HepG2 (cell line): ENCODE measurements at regions not wholly inside any gene's neighbourhood (a gene's known extent, or its start where the extent isn't known, plus 50 kb on each side); places are given as distances from the start of the nearest gene placed in this dataset.

ENCODE experiments used
- HNF4A ChIP-seq: sonication (generic); formaldehyde crosslinking; IDR thresholded peaks from 2 replicates; pipeline ENCODE4 v1.4.0; 2020; ENCODE audit warnings: missing genetic modification reagents
- KDM4B ChIP-seq: sonication (generic); formaldehyde crosslinking; IDR thresholded peaks from 2 replicates; pipeline ENCODE4 v1.4.0; 2020; ENCODE audit warnings: missing genetic modification reagents
- MAFF ChIP-seq: IDR thresholded peaks from 2 replicates; pipeline ENCODE4 v1.6.1; 2011; ENCODE audit warnings: low read depth, low read length, improper control_type of control experiment
- NONO ChIP-seq, 2 experiments: fragments of 450-650 bp in 1 of 2; sonication (generic) in 1 of 2; formaldehyde crosslinking in 1 of 2; IDR thresholded peaks in 1 of 2; conservative IDR thresholded peaks in 1 of 2; 2 replicates each; pipeline versions ENCODE4 v1.6.1 to v1.8.0; 2017 to 2022; ENCODE audit warnings: mild to moderate bottlenecking in 1 of 2, missing genetic modification reagents in 1 of 2, moderate library complexity in 1 of 2
- NRL ChIP-seq: sonication (generic); formaldehyde crosslinking; IDR thresholded peaks from 2 replicates; pipeline ENCODE4 v1.5.0; 2020; ENCODE audit warnings: missing genetic modification reagents, mild to moderate bottlenecking, moderate library complexity, borderline replicate concordance
- SALL1 ChIP-seq: sonication (generic); formaldehyde crosslinking; IDR thresholded peaks from 2 replicates; pipeline ENCODE4 v1.8.0; 2022; ENCODE audit warnings: mild to moderate bottlenecking, missing genetic modification reagents
- TAF15 ChIP-seq: fragments of 200-400 bp; formaldehyde crosslinking; IDR thresholded peaks from one replicate; pipeline ENCODE4 v1.6.1; 2018; ENCODE audit warnings: mild to moderate bottlenecking, low read depth, low read length; ENCODE audit not compliant: poor library complexity, severe bottlenecking
- TARDBP ChIP-seq: sonication (generic); formaldehyde crosslinking; IDR thresholded peaks from 2 replicates; pipeline ENCODE4 v1.8.0; 2022; ENCODE audit warnings: mild to moderate bottlenecking, missing genetic modification reagents
- ZBTB7B ChIP-seq: sonication (generic); formaldehyde crosslinking; IDR thresholded peaks from 2 replicates; pipeline ENCODE4 v1.4.0; 2020; ENCODE audit warnings: missing genetic modification reagents
- ZC3H4 ChIP-seq: sonication (generic); formaldehyde crosslinking; IDR thresholded peaks from 2 replicates; pipeline ENCODE4 v1.4.0; 2020; ENCODE audit warnings: missing genetic modification reagents, borderline replicate concordance
- ZNF629 ChIP-seq: sonication (generic); formaldehyde crosslinking; conservative IDR thresholded peaks from 2 replicates; pipeline ENCODE4 v1.5.0; 2020; ENCODE audit warnings: missing genetic modification reagents
- ZNF703 ChIP-seq: sonication (generic); formaldehyde crosslinking; IDR thresholded peaks from 2 replicates; pipeline ENCODE4 v1.5.1; 2020; ENCODE audit warnings: missing genetic modification reagents, mild to moderate bottlenecking, moderate library complexity, borderline replicate concordance
- ZSCAN29 ChIP-seq: sonication (generic); formaldehyde crosslinking; conservative IDR thresholded peaks from 2 replicates; pipeline ENCODE4 v1.4.0; 2020; ENCODE audit warnings: mild to moderate bottlenecking, missing genetic modification reagents
- TF ChIP-seq, protein P1 (sequence below): sonication (generic); formaldehyde crosslinking; conservative IDR thresholded peaks from 2 replicates; pipeline ENCODE4 v1.8.0; 2022; ENCODE audit warnings: mild to moderate bottlenecking, moderate library complexity, missing genetic modification reagents
- TF ChIP-seq, protein P2 (sequence below), 2 experiments: sonication (generic) in 1 of 2; formaldehyde crosslinking in 1 of 2; IDR thresholded peaks; 2 replicates each; pipeline versions ENCODE4 v1.4.0 to v1.6.1; 2016 to 2020; ENCODE audit warnings: borderline replicate concordance in 1 of 2, low read depth in 1 of 2, mild to moderate bottlenecking in 1 of 2, missing genetic modification reagents in 1 of 2
- TF ChIP-seq, protein P3 (sequence below): sonication (generic); formaldehyde crosslinking; IDR thresholded peaks from 2 replicates; pipeline ENCODE4 v1.5.1; 2020; ENCODE audit warnings: mild to moderate bottlenecking, missing genetic modification reagents, moderate library complexity
- TF ChIP-seq, protein P4 (sequence below): sonication (generic); formaldehyde crosslinking; IDR thresholded peaks from 2 replicates; pipeline ENCODE4 v1.4.0; 2020; ENCODE audit warnings: missing genetic modification reagents, borderline replicate concordance

DNA sequence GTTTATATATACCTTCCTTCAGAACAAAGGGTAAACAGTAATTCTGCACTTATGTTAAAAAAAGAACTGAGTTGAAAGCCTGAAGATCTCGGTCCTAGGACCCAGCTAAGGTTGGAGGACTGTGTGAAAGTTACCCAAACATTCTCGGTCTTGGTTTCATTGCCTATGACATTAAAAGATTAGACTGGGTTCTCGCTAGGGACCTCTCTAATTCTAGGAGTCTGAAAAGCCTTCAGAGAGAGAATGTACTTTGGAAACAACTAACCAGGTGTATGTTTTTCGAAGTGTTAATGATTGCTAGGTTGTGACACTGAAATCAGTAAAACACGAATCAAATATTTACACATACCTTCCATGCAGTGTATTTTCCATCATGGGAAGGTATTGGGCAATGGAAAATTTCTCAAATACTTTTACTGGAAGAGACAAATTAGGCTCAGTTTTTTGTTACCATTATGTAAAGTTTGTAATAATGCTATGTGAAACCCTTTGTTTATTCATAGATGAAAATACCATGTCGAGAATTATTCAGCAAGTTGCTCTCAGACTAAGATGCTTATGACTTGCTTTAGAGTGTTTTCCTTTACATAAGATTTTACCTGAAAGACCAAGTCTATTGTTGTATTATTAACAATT, 113.7 kb upstream of the LOC128125822 start (continued):
- TF ChIP-seq, protein P1, sequence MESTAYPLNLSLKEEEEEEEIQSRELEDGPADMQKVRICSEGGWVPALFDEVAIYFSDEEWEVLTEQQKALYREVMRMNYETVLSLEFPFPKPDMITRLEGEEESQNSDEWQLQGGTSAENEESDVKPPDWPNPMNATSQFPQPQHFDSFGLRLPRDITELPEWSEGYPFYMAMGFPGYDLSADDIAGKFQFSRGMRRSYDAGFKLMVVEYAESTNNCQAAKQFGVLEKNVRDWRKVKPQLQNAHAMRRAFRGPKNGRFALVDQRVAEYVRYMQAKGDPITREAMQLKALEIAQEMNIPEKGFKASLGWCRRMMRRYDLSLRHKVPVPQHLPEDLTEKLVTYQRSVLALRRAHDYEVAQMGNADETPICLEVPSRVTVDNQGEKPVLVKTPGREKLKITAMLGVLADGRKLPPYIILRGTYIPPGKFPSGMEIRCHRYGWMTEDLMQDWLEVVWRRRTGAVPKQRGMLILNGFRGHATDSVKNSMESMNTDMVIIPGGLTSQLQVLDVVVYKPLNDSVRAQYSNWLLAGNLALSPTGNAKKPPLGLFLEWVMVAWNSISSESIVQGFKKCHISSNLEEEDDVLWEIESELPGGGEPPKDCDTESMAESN (CRISPR knock-in tag), result peak; percentile 82
- TF ChIP-seq ZSCAN29 (CRISPR knock-in tag), result peak; percentile 90
- TF ChIP-seq ZNF703, result no peak; the same call in 1 of the 2 replicates
- peak; percentile 97 for TF ChIP-seq KDM4B (CRISPR knock-in tag)
- peak; percentile 96 for TF ChIP-seq TARDBP (CRISPR knock-in tag)
- 0 out of 2 replicates have a peak, but pooled peaks have one; percentile 8 for TF ChIP-seq MAFF
- TF ChIP-seq NONO (IDR thresholded peaks at IDR 0.05), result no peak
- peak; percentile 46; the same call in 1 of the 2 replicates for TF ChIP-seq NONO (CRISPR knock-in tag; conservative IDR thresholded peaks at IDR 0.05)
- TF ChIP-seq ZBTB7B (CRISPR knock-in tag), result 0 out of 2 replicates have a peak, but pooled peaks have one; percentile 22
- TF ChIP-seq TAF15, result no peak
- TF ChIP-seq ZC3H4, result no peak
- TF ChIP-seq, protein P2, sequence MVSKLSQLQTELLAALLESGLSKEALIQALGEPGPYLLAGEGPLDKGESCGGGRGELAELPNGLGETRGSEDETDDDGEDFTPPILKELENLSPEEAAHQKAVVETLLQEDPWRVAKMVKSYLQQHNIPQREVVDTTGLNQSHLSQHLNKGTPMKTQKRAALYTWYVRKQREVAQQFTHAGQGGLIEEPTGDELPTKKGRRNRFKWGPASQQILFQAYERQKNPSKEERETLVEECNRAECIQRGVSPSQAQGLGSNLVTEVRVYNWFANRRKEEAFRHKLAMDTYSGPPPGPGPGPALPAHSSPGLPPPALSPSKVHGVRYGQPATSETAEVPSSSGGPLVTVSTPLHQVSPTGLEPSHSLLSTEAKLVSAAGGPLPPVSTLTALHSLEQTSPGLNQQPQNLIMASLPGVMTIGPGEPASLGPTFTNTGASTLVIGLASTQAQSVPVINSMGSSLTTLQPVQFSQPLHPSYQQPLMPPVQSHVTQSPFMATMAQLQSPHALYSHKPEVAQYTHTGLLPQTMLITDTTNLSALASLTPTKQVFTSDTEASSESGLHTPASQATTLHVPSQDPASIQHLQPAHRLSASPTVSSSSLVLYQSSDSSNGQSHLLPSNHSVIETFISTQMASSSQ (IDR thresholded peaks at IDR 0.05; ENCODE audit: low read depth), result peak; percentile 100
- TF ChIP-seq, protein P2 (CRISPR knock-in tag; IDR thresholded peaks at IDR 0.05; ENCODE audit: borderline replicate concordance), result peak; percentile 100
- TF ChIP-seq, protein P3, sequence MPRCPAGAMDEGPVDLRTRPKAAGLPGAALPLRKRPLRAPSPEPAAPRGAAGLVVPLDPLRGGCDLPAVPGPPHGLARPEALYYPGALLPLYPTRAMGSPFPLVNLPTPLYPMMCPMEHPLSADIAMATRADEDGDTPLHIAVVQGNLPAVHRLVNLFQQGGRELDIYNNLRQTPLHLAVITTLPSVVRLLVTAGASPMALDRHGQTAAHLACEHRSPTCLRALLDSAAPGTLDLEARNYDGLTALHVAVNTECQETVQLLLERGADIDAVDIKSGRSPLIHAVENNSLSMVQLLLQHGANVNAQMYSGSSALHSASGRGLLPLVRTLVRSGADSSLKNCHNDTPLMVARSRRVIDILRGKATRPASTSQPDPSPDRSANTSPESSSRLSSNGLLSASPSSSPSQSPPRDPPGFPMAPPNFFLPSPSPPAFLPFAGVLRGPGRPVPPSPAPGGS, result no peak
- TF ChIP-seq ZNF629 (CRISPR knock-in tag), result peak; percentile 42
- TF ChIP-seq HNF4A, result peak; percentile 95
- peak; percentile 20; the same call in 1 of the 2 replicates for TF ChIP-seq SALL1 (CRISPR knock-in tag)
- no peak for TF ChIP-seq NRL (CRISPR knock-in tag)
- TF ChIP-seq, protein P4, sequence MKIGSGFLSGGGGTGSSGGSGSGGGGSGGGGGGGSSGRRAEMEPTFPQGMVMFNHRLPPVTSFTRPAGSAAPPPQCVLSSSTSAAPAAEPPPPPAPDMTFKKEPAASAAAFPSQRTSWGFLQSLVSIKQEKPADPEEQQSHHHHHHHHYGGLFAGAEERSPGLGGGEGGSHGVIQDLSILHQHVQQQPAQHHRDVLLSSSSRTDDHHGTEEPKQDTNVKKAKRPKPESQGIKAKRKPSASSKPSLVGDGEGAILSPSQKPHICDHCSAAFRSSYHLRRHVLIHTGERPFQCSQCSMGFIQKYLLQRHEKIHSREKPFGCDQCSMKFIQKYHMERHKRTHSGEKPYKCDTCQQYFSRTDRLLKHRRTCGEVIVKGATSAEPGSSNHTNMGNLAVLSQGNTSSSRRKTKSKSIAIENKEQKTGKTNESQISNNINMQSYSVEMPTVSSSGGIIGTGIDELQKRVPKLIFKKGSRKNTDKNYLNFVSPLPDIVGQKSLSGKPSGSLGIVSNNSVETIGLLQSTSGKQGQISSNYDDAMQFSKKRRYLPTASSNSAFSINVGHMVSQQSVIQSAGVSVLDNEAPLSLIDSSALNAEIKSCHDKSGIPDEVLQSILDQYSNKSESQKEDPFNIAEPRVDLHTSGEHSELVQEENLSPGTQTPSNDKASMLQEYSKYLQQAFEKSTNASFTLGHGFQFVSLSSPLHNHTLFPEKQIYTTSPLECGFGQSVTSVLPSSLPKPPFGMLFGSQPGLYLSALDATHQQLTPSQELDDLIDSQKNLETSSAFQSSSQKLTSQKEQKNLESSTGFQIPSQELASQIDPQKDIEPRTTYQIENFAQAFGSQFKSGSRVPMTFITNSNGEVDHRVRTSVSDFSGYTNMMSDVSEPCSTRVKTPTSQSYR (CRISPR knock-in tag), result peak; percentile 15; the same call in 1 of the 2 replicates
